Lung (tissue), 11 donors: ENCODE measurements at regions not wholly inside any gene's neighbourhood (a gene's known extent, or its start where the extent isn't known, plus 50 kb on each side); places are given as distances from the start of the nearest gene placed in this dataset.

Experiments used
- ATAC-seq: fragments of 200-7000 bp; cut with Tn5 transposase; one replicate; pipeline ENCODE4 v1.9.1; 2020; ENCODE audit warnings: moderate number of reproducible peaks; ENCODE audit not compliant: insufficient read depth, low FRiP score
- DNase-seq, 3 donors: peaks; one replicate each; pipeline ENCODE4 v3.0.0-alpha.2; 2013 to 2017
- H3K27ac ChIP-seq, 2 donors: one replicate each; pipeline ENCODE4 v1.5.1; 2013; ENCODE audit warnings: mild to moderate bottlenecking in 2 of 2, moderate library complexity in 2 of 2, control low read depth in 1 of 2, inconsistent platforms in 1 of 2, low read depth in 1 of 2, low read length in 1 of 2
- H3K27me3 ChIP-seq, 3 donors: one replicate each; pipeline ENCODE4 v1.5.1; 2013; ENCODE audit warnings: low read length in 2 of 3; ENCODE audit not compliant: control insufficient read depth in 3 of 3, insufficient read depth in 3 of 3
- H3K36me3 ChIP-seq, 4 donors: one replicate each; pipeline ENCODE4 v1.5.1; 2013; ENCODE audit warnings: low read length in 4 of 4, mild to moderate bottlenecking in 1 of 4, moderate library complexity in 1 of 4; ENCODE audit not compliant: control insufficient read depth in 4 of 4, insufficient read depth in 4 of 4
- H3K4me1 ChIP-seq, 5 donors: one replicate each; pipeline ENCODE4 v1.5.1; 2013; ENCODE audit warnings: low read length in 5 of 5, mild to moderate bottlenecking in 2 of 5, moderate library complexity in 1 of 5; ENCODE audit not compliant: control insufficient read depth in 5 of 5, insufficient read depth in 5 of 5
- H3K4me3 ChIP-seq: one replicate; pipeline ENCODE4 v1.5.1; 2013; ENCODE audit warnings: mild to moderate bottlenecking, control low read depth, moderate library complexity
- H3K9ac ChIP-seq, 2 donors: one replicate each; pipeline ENCODE4 v1.5.1; 2013; ENCODE audit warnings: low read length in 2 of 2, control low read depth in 1 of 2; ENCODE audit not compliant: insufficient read depth in 1 of 2
- H3K9me3 ChIP-seq, 4 donors: one replicate each; pipeline ENCODE4 v1.5.1; 2013; ENCODE audit warnings: low read length in 3 of 4, mild to moderate bottlenecking in 1 of 4, moderate library complexity in 1 of 4; ENCODE audit not compliant: control insufficient read depth in 4 of 4, insufficient read depth in 3 of 4
- WGBS, 2 donors: extraction: QIAGEN DNeasy Blood & Tissue Kit; methylation state at CpG; one replicate each; pipeline ENCODE4 v1.1.7; 2013; 5-methylcytosine and 5-hydroxymethylcytosine counted together
- TF ChIP-seq, protein P1 (sequence below): IDR thresholded peaks from 2 replicates; pipeline ENCODE4 v1.5.1; 2012; ENCODE audit warnings: mild to moderate bottlenecking; ENCODE audit errors: control extremely low read depth, extremely low read depth
- donor health status: control.
- donor health status: control.
- donor health status: Bipolar disorder and iron deficiency.
- donor health status: healthy.
- donor health status: DM: yes; HTN: yes; CAD: no.

DNA sequence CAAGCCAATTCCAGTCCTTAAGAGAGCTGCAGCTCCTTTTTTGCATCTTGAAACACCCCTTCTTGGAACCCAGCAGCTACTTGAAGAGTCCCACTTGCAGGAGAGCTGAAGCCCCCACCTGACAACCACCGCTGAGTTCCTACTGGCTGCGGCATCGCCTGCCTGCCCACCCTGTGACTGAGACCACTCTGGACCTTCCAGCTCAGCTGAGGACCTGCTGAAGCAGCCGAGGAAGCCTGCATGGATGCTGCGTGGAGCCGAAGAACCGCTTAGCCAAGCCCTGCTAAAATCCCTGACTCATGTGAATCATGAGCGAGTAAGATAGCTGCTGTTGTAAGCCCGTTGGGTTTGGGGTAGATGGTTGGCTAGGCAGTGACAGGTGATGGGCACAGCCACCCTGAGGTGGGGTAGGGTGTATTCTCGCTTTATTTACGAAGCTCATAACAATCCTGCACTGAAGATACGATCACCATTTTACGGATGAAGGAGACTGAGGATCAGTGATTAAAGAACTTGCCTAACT lies 78.4 kb downstream of the INHBB start:
- Histone ChIP-seq H3K4me3 (no peak overlapping the region), H3K27me3 (peaks cover 0 to 14% (median 2%) of the 10 kb centered on the region in 3 donors), H3K9ac (no peak overlapping the region), H3K27ac (no peak overlapping the region), H3K4me1 (no peaks in the 10 kb centered on the region), H3K36me3 (no peaks in the 10 kb centered on the region), H3K9me3 (no peaks in the 10 kb centered on the region)
- no peak for DNase-seq
- WGBS, 2 donors = 87 to 92% methylated on average over 13 of the region's 13 CpGs
- no peak for ATAC-seq
- TF ChIP-seq, protein P1, sequence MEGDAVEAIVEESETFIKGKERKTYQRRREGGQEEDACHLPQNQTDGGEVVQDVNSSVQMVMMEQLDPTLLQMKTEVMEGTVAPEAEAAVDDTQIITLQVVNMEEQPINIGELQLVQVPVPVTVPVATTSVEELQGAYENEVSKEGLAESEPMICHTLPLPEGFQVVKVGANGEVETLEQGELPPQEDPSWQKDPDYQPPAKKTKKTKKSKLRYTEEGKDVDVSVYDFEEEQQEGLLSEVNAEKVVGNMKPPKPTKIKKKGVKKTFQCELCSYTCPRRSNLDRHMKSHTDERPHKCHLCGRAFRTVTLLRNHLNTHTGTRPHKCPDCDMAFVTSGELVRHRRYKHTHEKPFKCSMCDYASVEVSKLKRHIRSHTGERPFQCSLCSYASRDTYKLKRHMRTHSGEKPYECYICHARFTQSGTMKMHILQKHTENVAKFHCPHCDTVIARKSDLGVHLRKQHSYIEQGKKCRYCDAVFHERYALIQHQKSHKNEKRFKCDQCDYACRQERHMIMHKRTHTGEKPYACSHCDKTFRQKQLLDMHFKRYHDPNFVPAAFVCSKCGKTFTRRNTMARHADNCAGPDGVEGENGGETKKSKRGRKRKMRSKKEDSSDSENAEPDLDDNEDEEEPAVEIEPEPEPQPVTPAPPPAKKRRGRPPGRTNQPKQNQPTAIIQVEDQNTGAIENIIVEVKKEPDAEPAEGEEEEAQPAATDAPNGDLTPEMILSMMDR = no peak

DNA sequence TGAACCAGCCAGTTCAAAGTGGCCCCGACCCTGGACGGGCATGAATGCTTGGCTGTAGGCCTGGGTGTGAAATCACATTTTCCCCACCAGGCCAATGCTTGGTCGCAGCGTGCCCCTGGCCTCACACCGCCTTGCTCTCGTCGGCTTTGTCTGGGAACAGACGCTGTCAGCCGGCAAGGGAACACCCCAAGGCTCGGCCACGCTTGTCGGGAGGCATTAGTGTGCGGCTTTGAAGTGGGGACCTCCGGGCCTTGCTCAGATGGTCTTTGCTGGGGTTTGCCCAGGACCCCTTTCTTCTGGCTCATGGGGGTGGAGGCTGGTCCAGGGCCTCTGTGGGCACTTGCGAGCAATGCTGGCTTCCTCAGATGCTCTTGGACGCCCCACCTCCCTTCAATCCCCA lies 79.1 kb downstream of the INHBB start:
- TF ChIP-seq, protein P1 = no peak
- Histone ChIP-seq H3K36me3 (no peaks in the 10 kb centered on the region), H3K9me3 (no peaks in the 10 kb centered on the region), H3K27ac (no peak overlapping the region), H3K4me1 (no peaks in the 10 kb centered on the region), H3K27me3 (peaks cover 0 to 10% (median 2%) of the 10 kb centered on the region in 3 donors), H3K9ac (no peak overlapping the region), H3K4me3 (no peak overlapping the region)
- no peak for DNase-seq
- no peak for ATAC-seq
- WGBS, 2 donors = 92 to 94% methylated on average over 16 of the region's 16 CpGs

DNA sequence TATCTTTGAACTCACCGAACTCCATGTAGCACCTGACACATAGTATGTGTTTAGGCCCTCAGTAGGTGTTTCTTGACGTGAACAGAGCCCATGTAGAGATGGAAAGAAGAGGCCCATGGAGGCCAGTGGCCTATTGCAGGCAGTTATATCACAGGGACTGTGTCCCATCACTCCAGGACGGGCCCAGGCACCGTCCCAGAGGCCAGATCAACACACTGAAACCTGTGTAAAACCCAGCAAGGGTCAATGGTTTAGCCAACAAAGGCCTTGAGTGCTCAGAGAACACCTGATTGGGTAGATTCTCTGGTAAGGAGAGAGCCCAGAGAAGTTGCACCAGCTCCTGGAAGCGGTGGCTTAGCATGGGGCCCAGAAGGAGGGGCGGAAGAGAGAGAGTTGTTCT lies 82.8 kb downstream of the INHBB start:
- Histone ChIP-seq H3K9me3 (no peaks in the 10 kb centered on the region), H3K4me3 (no peak overlapping the region), H3K27ac (no peak overlapping the region), H3K36me3 (no peaks in the 10 kb centered on the region), H3K4me1 (no peaks in the 10 kb centered on the region), H3K9ac (no peak overlapping the region), H3K27me3 (peaks cover 0 to 6% (median 0%) of the 10 kb centered on the region in 3 donors)
- no peak for ATAC-seq
- 77 to 79% methylated on average over 6 of the region's 6 CpGs for WGBS, 2 donors
- peak in 1 of 3 donors; percentile 5 for DNase-seq
- TF ChIP-seq, protein P1 = no peak
